OCI-LY1 (cell line): ENCODE measurements at regions not wholly inside any gene's neighbourhood (a gene's known extent, or its start where the extent isn't known, plus 50 kb on each side); places are given as distances from the start of the nearest gene placed in this dataset.
"Not testable (repeated sequence)": the region's sequence is repeated elsewhere in the genome, so short reads cannot be mapped to it uniquely, and the experiment has no call there.

ENCODE experiments used
- EZH2 ChIP-seq: fragments of 200-600 bp; sonication (generic), shearing (Covaris generic); IDR thresholded peaks from 2 replicates; pipeline ENCODE4 v1.8.0; 2017; ENCODE audit warnings: borderline replicate concordance, mixed run types, mild to moderate bottlenecking, antibody characterized with exemption, low read length, moderate library complexity, mixed read lengths
- TF ChIP-seq, protein P1 (sequence below): fragments of 200-600 bp; sonication (generic), shearing (Covaris generic); IDR thresholded peaks from 2 replicates; pipeline ENCODE4 v1.5.1; 2017; ENCODE audit warnings: mild to moderate bottlenecking, antibody characterized with exemption, low read length, moderate library complexity, mixed read lengths

- TF ChIP-seq, protein P1, sequence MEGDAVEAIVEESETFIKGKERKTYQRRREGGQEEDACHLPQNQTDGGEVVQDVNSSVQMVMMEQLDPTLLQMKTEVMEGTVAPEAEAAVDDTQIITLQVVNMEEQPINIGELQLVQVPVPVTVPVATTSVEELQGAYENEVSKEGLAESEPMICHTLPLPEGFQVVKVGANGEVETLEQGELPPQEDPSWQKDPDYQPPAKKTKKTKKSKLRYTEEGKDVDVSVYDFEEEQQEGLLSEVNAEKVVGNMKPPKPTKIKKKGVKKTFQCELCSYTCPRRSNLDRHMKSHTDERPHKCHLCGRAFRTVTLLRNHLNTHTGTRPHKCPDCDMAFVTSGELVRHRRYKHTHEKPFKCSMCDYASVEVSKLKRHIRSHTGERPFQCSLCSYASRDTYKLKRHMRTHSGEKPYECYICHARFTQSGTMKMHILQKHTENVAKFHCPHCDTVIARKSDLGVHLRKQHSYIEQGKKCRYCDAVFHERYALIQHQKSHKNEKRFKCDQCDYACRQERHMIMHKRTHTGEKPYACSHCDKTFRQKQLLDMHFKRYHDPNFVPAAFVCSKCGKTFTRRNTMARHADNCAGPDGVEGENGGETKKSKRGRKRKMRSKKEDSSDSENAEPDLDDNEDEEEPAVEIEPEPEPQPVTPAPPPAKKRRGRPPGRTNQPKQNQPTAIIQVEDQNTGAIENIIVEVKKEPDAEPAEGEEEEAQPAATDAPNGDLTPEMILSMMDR, result not testable (repeated sequence)
- not testable (repeated sequence) for TF ChIP-seq EZH2
These were observed 135.2 kb upstream of the PDE1C start for GRCh38 chr7:32205298-32205824.
